ENCODE measurements at regions not wholly inside any gene's neighbourhood (a gene's known extent, or its start where the extent isn't known, plus 50 kb on each side); places are given as distances from the start of the nearest gene placed in this dataset.

- no peak for TF ChIP-seq EZH2 (IDR thresholded peaks at IDR 0.05; ENCODE audit: borderline replicate concordance, low read depth, low read length, severe bottlenecking)
- TF ChIP-seq, protein P1, sequence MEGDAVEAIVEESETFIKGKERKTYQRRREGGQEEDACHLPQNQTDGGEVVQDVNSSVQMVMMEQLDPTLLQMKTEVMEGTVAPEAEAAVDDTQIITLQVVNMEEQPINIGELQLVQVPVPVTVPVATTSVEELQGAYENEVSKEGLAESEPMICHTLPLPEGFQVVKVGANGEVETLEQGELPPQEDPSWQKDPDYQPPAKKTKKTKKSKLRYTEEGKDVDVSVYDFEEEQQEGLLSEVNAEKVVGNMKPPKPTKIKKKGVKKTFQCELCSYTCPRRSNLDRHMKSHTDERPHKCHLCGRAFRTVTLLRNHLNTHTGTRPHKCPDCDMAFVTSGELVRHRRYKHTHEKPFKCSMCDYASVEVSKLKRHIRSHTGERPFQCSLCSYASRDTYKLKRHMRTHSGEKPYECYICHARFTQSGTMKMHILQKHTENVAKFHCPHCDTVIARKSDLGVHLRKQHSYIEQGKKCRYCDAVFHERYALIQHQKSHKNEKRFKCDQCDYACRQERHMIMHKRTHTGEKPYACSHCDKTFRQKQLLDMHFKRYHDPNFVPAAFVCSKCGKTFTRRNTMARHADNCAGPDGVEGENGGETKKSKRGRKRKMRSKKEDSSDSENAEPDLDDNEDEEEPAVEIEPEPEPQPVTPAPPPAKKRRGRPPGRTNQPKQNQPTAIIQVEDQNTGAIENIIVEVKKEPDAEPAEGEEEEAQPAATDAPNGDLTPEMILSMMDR (IDR thresholded peaks at IDR 0.05; ENCODE audit: borderline replicate concordance, extremely low read depth, low read length, poor library complexity, severe bottlenecking), result no peak
These were observed 1166.7 kb upstream of the B3GALT2 start for GRCh38 chr1:194353121-194353520.
